GM13976 (cell line): ENCODE measurements at regions not wholly inside any gene's neighbourhood (a gene's known extent, or its start where the extent isn't known, plus 50 kb on each side); places are given as distances from the start of the nearest gene placed in this dataset.

Source experiments
- DNase-seq: peaks from one replicate; pipeline ENCODE4 v3.0.0; 2012; ENCODE audit warnings: low spot score
- in situ Hi-C: fragments of 300-500 bp; cut with MboI; formaldehyde crosslinking; loops from one replicate; pipeline ENCODE4 v1.12.0; 2022; ENCODE audit warnings: low sequenced_read_pairs, mixed read lengths, inconsistent platforms; ENCODE audit not compliant: unreplicated experiment
- TF ChIP-seq, protein P1 (sequence below): IDR thresholded peaks from 2 replicates; pipeline ENCODE4 v1.5.1; 2012; ENCODE audit warnings: borderline replicate concordance, mild to moderate bottlenecking; ENCODE audit not compliant: insufficient read depth; ENCODE audit errors: extremely low read depth, missing control alignments, control extremely low read depth

DNA sequence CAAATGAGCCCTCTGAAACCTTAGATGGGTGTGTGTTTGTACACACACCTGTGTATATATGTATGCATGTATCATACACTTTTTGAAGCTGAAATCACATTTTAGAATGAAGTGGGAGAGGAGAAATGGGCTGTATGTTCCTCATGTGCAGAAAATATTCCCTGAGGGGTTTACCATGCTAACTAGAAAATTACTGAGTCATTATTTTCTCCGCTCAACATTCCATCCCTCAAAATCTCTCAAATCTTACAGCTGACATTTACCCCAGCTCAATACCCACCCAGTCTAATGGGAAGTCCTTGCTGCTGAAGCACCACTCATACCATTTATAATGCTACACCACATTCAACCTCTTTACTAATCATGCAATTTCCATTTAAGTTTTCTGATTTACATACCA is 138.6 kb downstream of the P2RY1 start:
- TF ChIP-seq, protein P1, sequence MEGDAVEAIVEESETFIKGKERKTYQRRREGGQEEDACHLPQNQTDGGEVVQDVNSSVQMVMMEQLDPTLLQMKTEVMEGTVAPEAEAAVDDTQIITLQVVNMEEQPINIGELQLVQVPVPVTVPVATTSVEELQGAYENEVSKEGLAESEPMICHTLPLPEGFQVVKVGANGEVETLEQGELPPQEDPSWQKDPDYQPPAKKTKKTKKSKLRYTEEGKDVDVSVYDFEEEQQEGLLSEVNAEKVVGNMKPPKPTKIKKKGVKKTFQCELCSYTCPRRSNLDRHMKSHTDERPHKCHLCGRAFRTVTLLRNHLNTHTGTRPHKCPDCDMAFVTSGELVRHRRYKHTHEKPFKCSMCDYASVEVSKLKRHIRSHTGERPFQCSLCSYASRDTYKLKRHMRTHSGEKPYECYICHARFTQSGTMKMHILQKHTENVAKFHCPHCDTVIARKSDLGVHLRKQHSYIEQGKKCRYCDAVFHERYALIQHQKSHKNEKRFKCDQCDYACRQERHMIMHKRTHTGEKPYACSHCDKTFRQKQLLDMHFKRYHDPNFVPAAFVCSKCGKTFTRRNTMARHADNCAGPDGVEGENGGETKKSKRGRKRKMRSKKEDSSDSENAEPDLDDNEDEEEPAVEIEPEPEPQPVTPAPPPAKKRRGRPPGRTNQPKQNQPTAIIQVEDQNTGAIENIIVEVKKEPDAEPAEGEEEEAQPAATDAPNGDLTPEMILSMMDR = no peak
- in situ Hi-C loops = no loop called here
- DNase-seq = no peak

DNA sequence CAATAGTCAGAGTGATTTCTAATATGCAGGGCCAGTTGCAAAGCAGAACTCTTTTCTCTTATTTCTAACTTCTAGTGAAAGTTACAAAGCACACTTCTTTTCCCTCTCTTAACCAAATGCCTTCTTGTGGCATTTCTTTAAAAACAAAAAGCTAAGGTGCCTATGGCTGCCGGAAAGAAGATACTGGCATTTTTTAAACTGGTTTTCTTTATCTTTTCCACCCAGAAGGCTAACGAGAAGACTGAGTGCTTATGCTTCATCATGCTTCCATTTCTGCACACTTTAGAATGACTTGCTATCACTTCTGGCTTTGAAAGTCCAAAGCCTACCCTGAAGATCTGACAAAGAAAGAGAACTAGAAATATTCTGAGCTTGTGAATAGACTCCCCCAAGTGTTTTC is 141.3 kb downstream of the P2RY1 start:
- TF ChIP-seq, protein P1 = no peak
- in situ Hi-C loops = no loop called here
- DNase-seq = no peak

DNA sequence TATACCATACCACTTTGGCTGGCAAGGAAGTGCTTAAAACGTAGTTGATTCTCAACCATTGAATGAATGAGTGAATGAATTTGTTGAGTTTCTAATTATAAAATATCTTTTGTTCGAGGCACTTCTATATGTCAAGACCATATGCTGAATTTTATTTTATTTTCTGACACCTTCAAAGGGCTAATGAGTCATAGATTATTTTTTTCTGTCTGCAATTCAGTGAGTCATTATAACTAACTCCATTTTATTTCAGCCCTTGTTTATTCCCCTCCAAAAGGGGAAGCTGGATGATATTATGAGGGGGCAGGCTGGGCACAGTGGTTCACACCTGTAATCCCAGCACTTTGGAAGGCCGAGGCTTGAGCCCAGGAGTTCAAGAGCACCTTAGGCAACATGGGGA is 142.4 kb downstream of the P2RY1 start:
- DNase-seq = no peak
- in situ Hi-C loops = no loop called here
- TF ChIP-seq, protein P1 = no peak

DNA sequence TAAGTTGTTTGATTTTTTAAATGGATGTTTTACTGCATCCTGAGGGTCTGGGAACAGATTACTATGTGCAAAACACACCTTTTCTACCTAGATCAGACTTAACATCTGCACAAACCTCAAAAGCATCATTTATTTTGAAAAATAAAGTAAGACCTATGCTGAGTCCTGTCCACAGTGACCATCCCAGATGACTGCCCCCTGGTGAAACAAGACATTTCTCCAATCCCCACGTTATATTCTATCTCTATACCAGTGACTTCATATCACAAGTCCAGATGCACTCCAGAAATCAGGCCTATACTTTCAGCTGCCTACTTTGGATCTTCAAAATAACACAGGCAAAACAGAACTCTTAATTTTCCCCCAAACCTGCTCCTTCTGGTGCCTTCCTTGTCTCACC is 143.2 kb downstream of the P2RY1 start:
- TF ChIP-seq, protein P1 = no peak
- in situ Hi-C loops = no loop called here
- no peak for DNase-seq

DNA sequence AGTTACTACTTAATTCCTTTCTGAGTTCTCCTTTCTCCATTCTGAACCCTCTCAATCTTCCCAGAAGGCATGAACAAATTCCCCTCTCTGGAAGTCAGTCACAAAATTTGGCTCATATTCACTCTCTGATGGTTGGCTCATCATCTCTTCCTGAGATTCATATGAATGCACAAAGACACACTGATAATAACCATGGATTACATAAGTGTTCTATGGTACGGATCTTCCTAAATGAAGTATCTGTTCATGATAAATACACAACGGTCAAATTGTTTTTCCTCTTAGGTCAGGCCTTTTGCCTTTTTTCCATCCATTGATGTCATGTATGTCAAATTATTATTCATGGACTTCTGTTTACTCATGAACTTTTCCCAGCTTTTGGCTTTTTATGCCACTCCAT is 162.6 kb downstream of the P2RY1 start:
- DNase-seq = no peak
- TF ChIP-seq, protein P1 = no peak
- in situ Hi-C loops = no loop called here

DNA sequence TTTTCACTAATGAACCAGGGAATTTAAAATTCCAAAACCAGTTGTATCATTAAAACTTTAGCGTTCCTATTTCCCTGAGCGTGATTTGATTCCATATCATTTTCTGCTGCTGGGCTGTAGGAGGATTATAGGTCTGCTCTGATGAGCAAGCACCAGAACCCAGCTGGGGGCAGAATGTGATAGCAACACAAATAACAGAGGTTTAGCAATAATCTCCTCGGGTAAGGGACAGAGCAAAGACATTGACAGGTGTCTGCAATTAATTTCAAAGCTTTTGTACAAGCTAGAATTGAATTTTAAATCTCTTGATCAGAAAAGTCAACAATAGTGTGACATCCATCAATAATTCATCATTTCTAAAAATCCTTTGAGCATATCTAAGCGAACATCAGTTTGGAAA is 163.4 kb upstream of the RAP2B start:
- in situ Hi-C loops = no loop called here
- no peak for DNase-seq
- TF ChIP-seq, protein P1 = no peak

DNA sequence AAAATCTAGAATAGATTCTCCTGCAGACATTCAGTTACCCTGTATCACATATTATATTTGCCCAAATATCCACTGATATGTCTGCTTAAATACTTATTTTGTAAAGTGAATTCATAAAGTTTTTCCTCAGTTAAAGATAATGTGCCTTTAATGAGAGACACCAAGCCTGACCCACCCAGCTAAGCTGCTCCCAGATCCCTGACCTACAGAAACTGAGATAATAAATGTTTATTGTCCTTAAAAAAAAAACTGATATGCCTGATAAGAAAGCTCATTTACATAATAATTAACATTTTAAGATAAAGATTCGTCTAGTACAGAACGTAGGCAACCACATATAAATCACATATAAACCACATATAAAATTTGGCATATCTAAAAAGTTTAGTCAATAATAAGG is 161.7 kb upstream of the RAP2B start:
- in situ Hi-C loops = no loop called here
- TF ChIP-seq, protein P1 = no peak

More for the DNA sequence above, 161.7 kb upstream of the RAP2B start:
- no peak for DNase-seq
